HG02970 (cell line): ENCODE measurements at regions not wholly inside any gene's neighbourhood (a gene's known extent, or its start where the extent isn't known, plus 50 kb on each side); places are given as distances from the start of the nearest gene placed in this dataset.
"Not testable (repeated sequence)": the region's sequence is repeated elsewhere in the genome, so short reads cannot be mapped to it uniquely, and the experiment has no call there.

Experiments used
- ATAC-seq: cut with Tn5 transposase; IDR thresholded peaks from one replicate; pipeline ENCODE4 v1.9.1; 2021; ENCODE audit warnings: mild to moderate bottlenecking, moderate library complexity, moderate number of reproducible peaks; ENCODE audit not compliant: unreplicated experiment, low FRiP score

GRCh38 chr11:57913715-57914704 lies 109.7 kb upstream of the OR9Q1 start:
- ATAC-seq = no peak

GRCh38 chr11:57917632-57918031 lies 106.0 kb upstream of the OR9Q1 start:
- ATAC-seq = no peak

DNA sequence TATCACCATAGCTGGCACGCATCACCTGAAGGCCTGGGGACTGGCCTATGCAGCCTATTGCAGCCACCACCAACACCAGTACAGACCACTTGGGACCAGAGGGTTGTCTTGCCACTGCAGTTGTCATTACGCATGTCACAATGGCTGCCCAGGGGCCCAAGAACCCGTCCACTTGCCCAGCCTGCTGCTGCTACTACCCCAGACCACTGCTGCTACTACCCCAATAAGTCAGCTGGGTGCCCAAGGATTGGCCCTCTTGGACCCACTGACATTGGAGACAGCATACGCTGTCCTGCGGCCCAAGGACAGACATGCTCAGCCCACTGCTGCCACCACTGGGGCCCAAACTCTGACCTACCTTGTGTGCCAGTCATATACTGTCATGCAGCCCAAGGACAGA lies 102.7 kb upstream of the OR9Q1 start:
- ATAC-seq = no peak

- ATAC-seq = no peak
Measured at GRCh38 chr11:57932105-57932504, 91.6 kb upstream of the OR9Q1 start.

GRCh38 chr11:57935402-57936049 lies 88.2 kb upstream of the OR9Q1 start:
- ATAC-seq = no peak

DNA sequence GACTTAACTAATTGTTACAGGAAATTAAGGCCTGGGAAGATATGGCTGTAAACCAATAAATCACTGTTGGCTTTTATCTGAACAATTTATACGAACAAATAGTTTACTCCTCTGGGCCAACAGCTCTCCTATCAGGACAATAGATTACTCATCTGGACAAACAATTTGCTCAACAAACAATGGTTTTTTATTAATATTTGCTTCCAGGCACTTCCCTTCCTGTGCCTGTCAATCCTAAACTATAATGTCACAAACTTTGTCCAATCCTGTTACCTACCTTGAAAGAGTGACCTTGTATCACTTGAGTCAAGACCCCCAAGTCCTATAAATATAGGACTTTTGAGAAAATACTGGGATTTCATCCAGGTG lies 87.6 kb upstream of the OR9Q1 start:
- no peak for ATAC-seq

DNA sequence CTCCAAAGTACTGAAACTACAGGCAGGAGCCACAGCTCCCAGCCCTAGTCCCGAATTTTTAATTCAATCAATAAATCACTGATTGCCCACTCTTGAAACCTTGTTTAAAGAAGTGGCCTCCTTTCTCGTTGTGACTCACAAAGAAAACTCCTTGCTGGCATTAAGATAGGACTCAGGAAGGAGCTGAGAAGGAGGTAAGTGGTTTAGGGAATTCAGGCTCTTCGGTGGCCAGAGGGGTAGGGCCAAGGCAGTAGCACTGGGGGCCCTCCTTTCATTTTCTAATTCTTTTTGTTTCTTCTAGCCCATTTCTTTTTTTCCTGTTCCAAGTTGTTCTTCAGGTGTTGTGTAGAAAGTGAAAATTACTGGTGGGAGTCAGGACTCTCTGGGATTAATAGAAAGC lies 86.2 kb upstream of the OR9Q1 start:
- ATAC-seq = no peak

DNA sequence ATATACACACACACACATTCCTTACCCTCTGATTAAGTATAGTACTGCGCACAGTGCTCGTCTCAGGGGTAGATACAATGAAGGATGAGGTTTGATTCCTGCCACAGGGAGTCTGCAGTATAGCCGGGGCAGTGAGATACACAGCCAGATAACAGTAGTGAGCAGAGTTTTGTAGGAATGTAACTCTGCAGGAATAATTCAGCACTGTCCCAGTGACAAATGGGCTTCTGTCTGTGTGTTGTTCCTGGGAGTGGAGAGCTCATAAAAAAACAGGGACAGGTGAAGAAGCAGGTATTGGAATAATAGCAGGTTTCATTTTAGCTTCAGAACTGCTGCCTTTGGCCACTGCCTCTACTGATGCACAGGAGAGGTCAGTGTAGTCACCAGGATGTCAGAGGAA lies 85.3 kb upstream of the OR9Q1 start:
- ATAC-seq = no peak

- ATAC-seq = no peak
Measured at GRCh38 chr11:57940044-57940756, 83.5 kb upstream of the OR9Q1 start.

- ATAC-seq = no peak
Measured at GRCh38 chr11:57941875-57942274, 81.8 kb upstream of the OR9Q1 start.

- ATAC-seq = no peak
Measured at GRCh38 chr11:57942808-57943207, 80.9 kb upstream of the OR9Q1 start.

DNA sequence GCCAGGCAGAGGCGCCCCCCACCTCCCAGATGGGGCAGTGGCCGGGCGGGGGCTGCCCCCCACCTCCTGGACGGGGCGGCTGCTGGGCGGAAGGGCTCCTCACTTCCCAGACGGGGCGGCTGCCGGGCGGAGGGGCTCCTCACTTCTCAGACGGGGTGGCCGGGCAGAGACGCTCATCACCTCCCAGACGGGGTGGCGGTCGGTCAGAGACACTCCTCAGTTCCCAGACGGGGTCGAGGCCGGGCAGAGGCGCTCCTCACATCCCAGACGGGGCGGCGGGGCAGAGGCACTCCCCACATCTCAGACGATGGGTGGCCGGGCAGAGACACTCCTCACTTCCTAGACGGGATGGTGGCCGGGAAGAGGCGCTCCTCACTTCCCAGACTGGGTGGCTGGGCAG lies 79.9 kb upstream of the OR9Q1 start:
- ATAC-seq = not testable (repeated sequence)

GRCh38 chr11:57946628-57947027 lies 77.1 kb upstream of the OR9Q1 start:
- no peak for ATAC-seq

DNA sequence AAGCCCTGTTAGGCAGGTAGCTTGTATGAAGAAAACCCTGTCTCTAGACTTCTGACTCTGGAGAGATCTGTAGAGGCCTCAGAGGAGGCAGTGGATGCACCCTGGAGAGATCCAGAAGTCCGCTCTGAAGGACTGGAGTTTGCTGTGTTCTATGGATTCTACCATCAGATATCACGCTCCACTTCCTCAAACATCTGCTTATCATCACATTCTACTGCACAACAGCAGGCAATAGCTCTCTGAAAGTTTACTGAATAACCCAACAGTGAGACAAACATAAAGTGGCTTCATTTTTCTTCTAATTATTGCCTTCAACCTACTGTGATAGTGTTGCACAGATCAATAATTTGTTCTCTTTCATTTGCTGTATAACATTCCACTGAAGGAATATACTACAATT lies 59.0 kb upstream of the OR9Q1 start:
- ATAC-seq = no peak

DNA sequence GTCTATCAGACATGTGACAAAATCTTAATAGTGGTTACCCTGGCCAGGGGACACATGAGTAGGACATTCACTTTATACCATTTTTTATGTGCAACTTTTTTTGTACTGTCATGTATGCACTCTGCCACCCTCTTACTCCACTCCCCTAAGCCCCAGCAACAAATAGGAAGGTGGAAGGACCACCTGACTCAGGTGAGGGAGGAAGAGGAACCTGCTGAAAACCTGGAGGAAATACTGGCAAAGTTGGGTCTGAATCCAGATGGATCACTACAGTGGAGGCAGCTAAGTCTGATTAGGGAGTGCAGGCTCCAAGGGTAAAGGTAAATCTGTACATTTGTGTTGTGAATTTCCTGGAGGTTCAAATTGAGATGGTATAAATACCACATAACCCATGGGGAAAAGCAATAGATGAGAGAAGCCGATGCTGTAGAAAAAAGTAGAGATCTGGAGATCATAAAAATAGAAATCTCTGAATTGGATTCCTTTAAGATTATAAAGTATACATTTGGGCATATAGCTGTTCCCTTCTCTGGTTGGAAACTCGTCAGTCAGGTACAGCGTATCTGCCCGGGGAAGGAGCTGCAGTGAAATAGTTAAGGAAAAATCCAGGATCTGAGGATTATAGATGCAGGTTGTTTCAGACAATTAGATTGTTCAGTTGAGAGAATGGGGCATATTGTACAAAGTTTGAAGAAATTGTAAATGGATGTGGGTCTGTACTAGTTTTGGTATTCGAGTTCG lies 52.2 kb upstream of the OR9Q1 start:
- no peak for ATAC-seq

- no peak for ATAC-seq
Measured at GRCh38 chr11:57972013-57972367, 51.7 kb upstream of the OR9Q1 start.
